GM19025 (cell line): ENCODE measurements at regions not wholly inside any gene's neighbourhood (a gene's known extent, or its start where the extent isn't known, plus 50 kb on each side); places are given as distances from the start of the nearest gene placed in this dataset.
"Not testable (repeated sequence)": the region's sequence is repeated elsewhere in the genome, so short reads cannot be mapped to it uniquely, and the experiment has no call there.

Source experiments
- ATAC-seq: cut with Tn5 transposase; IDR thresholded peaks from one replicate; pipeline ENCODE4 v1.9.1; 2021; ENCODE audit warnings: mild to moderate bottlenecking, low read depth, moderate library complexity; ENCODE audit not compliant: unreplicated experiment

- no peak for ATAC-seq
Measured at GRCh38 chr1:95655321-95656020, 421.5 kb downstream of the RWDD3 start.

GRCh38 chr1:95657248-95657647, 423.2 kb downstream of the RWDD3 start:
- ATAC-seq, result no peak

GRCh38 chr1:95659166-95659565, 425.2 kb downstream of the RWDD3 start:
- ATAC-seq, result no peak

GRCh38 chr1:95659588-95659987, 425.6 kb downstream of the RWDD3 start:
- no peak for ATAC-seq

GRCh38 chr1:95660736-95661135, 426.7 kb downstream of the RWDD3 start:
- ATAC-seq, result no peak

GRCh38 chr1:95663530-95663929, 429.5 kb downstream of the RWDD3 start:
- ATAC-seq, result not testable (repeated sequence)

- no peak for ATAC-seq
Measured at GRCh38 chr1:95668165-95668564, 434.2 kb downstream of the RWDD3 start.

GRCh38 chr1:95669638-95670037, 435.6 kb downstream of the RWDD3 start:
- ATAC-seq, result not testable (repeated sequence)

- no peak for ATAC-seq
Measured at GRCh38 chr1:95671098-95671497, 437.1 kb downstream of the RWDD3 start.

GRCh38 chr1:95679262-95679661, 445.3 kb downstream of the RWDD3 start:
- no peak for ATAC-seq

GRCh38 chr1:95685081-95685480, 451.1 kb downstream of the RWDD3 start:
- ATAC-seq, result no peak

- ATAC-seq, result no peak
Measured at GRCh38 chr1:95686217-95686616, 452.2 kb downstream of the RWDD3 start.

GRCh38 chr1:95699149-95699953, 465.3 kb downstream of the RWDD3 start:
- ATAC-seq, result no peak

- no peak for ATAC-seq
Measured at GRCh38 chr1:95701450-95702173, 467.6 kb downstream of the RWDD3 start.

GRCh38 chr1:95703046-95703445, 469.0 kb downstream of the RWDD3 start:
- no peak for ATAC-seq

- ATAC-seq, result no peak
Measured at GRCh38 chr1:95716097-95716496, 482.1 kb downstream of the RWDD3 start.

GRCh38 chr1:95716550-95716949, 482.5 kb downstream of the RWDD3 start:
- ATAC-seq, result no peak

- no peak for ATAC-seq
Measured at GRCh38 chr1:95723346-95723745, 489.3 kb downstream of the RWDD3 start.

GRCh38 chr1:95728841-95729240, 494.8 kb downstream of the RWDD3 start:
- ATAC-seq, result no peak

GRCh38 chr1:95730986-95731385, 497.0 kb downstream of the RWDD3 start:
- ATAC-seq, result no peak

GRCh38 chr1:95731466-95731865, 497.5 kb downstream of the RWDD3 start:
- ATAC-seq, result no peak
